Nephron progenitor cell (in vitro differentiated cells): ENCODE measurements at regions not wholly inside any gene's neighbourhood (a gene's known extent, or its start where the extent isn't known, plus 50 kb on each side); places are given as distances from the start of the nearest gene placed in this dataset.

ENCODE experiments used
- DNase-seq: peaks from one replicate; pipeline ENCODE4 v3.0.0; 2021
- H3K27ac Mint-ChIP-seq: 2 replicates; pipeline ENCODE4 v1.8.0; 2021; ENCODE audit warnings: mild to moderate bottlenecking, moderate library complexity, mixed read lengths
- H3K27me3 Mint-ChIP-seq: 2 replicates; pipeline ENCODE4 v1.8.0; 2021; ENCODE audit warnings: mild to moderate bottlenecking, low read depth, mixed read lengths; ENCODE audit not compliant: poor library complexity
- H3K36me3 Mint-ChIP-seq: 2 replicates; pipeline ENCODE4 v1.8.0; 2021; ENCODE audit warnings: low read depth, mixed read lengths
- H3K4me1 Mint-ChIP-seq: 2 replicates; pipeline ENCODE4 v1.8.0; 2021; ENCODE audit warnings: mixed read lengths
- H3K4me3 Mint-ChIP-seq: 2 replicates; pipeline ENCODE4 v1.8.0; 2021; ENCODE audit warnings: mild to moderate bottlenecking, moderate library complexity, mixed read lengths
- H3K9me3 Mint-ChIP-seq: 2 replicates; pipeline ENCODE4 v1.8.0; 2021; ENCODE audit warnings: mild to moderate bottlenecking, moderate library complexity, mixed read lengths
- CTCF ChIP-seq: fragments of 200-600 bp; sonication (generic); IDR thresholded peaks from 2 replicates; pipeline ENCODE4 v1.5.0; 2021; ENCODE audit warnings: antibody characterized with exemption

- TF ChIP-seq CTCF = no peak
- no peak for DNase-seq
- H3K9me3 Mint-ChIP-seq = peaks cover 10% of the 10 kb centered on the region
- H3K4me3 Mint-ChIP-seq = no peak overlapping the region
- H3K4me1 Mint-ChIP-seq = peaks cover 4% of the 10 kb centered on the region
- H3K27ac Mint-ChIP-seq = no peak overlapping the region
- H3K36me3 Mint-ChIP-seq = peaks cover 6% of the 10 kb centered on the region
- H3K27me3 Mint-ChIP-seq = peaks cover 10% of the 10 kb centered on the region
Measured at GRCh38 chr12:5292651-5293050, 139.3 kb upstream of the NTF3 start.

GRCh38 chr12:5293773-5294172 lies 138.1 kb upstream of the NTF3 start:
- peaks cover 4% of the 10 kb centered on the region for H3K4me1 Mint-ChIP-seq
- no peak for DNase-seq
- peaks cover 10% of the 10 kb centered on the region for H3K27me3 Mint-ChIP-seq
- peaks cover 6% of the 10 kb centered on the region for H3K36me3 Mint-ChIP-seq
- H3K4me3 Mint-ChIP-seq = no peak overlapping the region
- no peak overlapping the region for H3K27ac Mint-ChIP-seq
- TF ChIP-seq CTCF = no peak
- peaks cover 10% of the 10 kb centered on the region for H3K9me3 Mint-ChIP-seq

- Mint-ChIP-seq H3K27ac (no peak overlapping the region), H3K36me3 (peaks cover 6% of the 10 kb centered on the region), H3K9me3 (peaks cover 10% of the 10 kb centered on the region), H3K4me1 (peaks cover 4% of the 10 kb centered on the region), H3K27me3 (peaks cover 13% of the 10 kb centered on the region), H3K4me3 (no peak overlapping the region)
- no peak for DNase-seq
- TF ChIP-seq CTCF = no peak
Measured at GRCh38 chr12:5294274-5295070, 137.4 kb upstream of the NTF3 start.

GRCh38 chr12:5295151-5295550 lies 136.8 kb upstream of the NTF3 start:
- H3K4me3 Mint-ChIP-seq = no peak overlapping the region
- peaks cover 10% of the 10 kb centered on the region for H3K9me3 Mint-ChIP-seq
- TF ChIP-seq CTCF = no peak
- H3K36me3 Mint-ChIP-seq = peaks cover 6% of the 10 kb centered on the region
- DNase-seq = no peak
- H3K4me1 Mint-ChIP-seq = peaks cover 4% of the 10 kb centered on the region
- H3K27ac Mint-ChIP-seq = no peak overlapping the region
- peaks cover 17% of the 10 kb centered on the region for H3K27me3 Mint-ChIP-seq

GRCh38 chr12:5295996-5296395 lies 135.9 kb upstream of the NTF3 start:
- H3K27ac Mint-ChIP-seq = no peak overlapping the region
- DNase-seq = no peak
- TF ChIP-seq CTCF = no peak
- H3K4me3 Mint-ChIP-seq = no peak overlapping the region
- H3K36me3 Mint-ChIP-seq = peaks cover 2% of the 10 kb centered on the region
- peaks cover 17% of the 10 kb centered on the region for H3K27me3 Mint-ChIP-seq
- H3K9me3 Mint-ChIP-seq = peaks cover 6% of the 10 kb centered on the region
- peaks cover under 1% of the 10 kb centered on the region for H3K4me1 Mint-ChIP-seq

GRCh38 chr12:5301539-5301938 lies 130.4 kb upstream of the NTF3 start:
- Mint-ChIP-seq H3K4me1 (no peaks in the 10 kb centered on the region), H3K36me3 (no peaks in the 10 kb centered on the region), H3K27ac (no peak overlapping the region), H3K4me3 (no peak overlapping the region), H3K27me3 (peaks cover 23% of the 10 kb centered on the region), H3K9me3 (no peaks in the 10 kb centered on the region)
- no peak for DNase-seq
- TF ChIP-seq CTCF = no peak
